Nucleus accumbens (tissue), 56 donors: ENCODE measurements at regions not wholly inside any gene's neighbourhood (a gene's known extent, or its start where the extent isn't known, plus 50 kb on each side); places are given as distances from the start of the nearest gene placed in this dataset.

ENCODE experiments used
- DNase-seq, 56 donors: peaks; one replicate each; lab custom pipeline; 2025; lab: John Stamatoyannopoulos, UW

DNA sequence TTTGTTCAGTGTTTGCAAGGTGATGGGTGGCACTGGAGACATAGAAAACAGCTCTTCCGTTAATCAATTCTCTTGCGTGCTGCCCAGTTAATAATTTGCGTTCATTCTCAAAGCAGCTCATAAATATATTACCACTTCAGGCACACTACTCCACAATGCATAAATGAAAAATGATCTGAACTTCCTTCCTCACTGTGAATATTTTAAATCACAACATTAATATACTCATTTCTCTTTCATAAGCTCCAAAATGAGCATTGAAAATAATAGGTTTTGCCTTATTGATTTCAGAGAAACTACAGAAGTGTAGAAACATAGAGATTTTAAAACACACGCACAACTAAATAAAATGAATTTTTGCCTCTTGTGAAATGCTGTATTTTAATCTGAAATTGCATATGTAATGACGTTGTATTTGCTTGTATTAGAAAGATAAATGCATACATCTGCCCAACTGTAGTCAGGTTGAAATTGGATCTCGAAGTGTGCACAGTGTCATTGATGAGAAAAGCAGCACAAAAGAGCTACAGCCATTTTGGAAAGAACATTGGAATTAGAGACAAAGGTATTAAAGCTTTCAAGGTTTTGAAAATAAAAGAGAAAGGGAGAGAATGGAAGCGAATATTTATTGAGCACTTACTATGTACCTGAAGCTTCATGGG is 350.5 kb downstream of the LPIN1 start:
- no peak for DNase-seq

DNA sequence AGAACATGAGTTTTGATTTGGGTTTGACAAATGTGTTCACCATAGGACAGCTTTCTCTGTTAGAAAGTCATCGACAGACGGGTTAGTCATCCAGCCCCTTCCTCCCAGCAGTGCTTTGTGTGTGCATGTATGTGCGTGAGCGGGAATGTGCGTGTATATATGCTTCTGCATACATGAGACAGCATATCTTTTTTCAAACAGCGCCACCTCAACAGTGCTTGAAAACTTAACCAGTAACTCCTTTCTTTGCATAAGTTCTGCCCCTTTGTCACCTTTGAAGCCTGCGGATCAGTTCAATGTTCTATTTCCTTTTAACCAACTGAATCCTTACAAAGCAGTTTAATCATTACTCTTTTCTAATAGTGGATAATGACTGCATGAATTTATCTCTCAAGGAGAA is 351.4 kb downstream of the LPIN1 start:
- DNase-seq, result no peak

DNA sequence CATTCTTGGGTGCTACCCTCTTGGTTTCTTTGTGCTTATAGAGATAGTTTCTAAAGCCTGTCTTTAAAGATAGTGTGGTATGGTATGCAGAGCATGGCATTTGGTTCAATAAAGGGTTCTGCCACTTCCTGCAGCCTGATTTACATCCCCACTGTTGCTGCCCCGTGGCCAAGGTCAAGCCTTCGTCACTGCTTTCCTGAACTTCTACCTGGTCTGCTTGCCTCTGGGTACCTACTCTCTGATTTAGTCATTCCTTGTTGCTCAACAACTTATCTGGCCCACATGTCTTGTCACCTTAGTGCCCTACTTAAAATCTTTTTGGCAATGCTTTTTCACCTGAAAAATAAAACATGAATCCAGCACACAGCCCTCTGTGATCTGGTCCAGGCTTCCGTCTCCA is 352.9 kb downstream of the LPIN1 start:
- DNase-seq, result no peak

DNA sequence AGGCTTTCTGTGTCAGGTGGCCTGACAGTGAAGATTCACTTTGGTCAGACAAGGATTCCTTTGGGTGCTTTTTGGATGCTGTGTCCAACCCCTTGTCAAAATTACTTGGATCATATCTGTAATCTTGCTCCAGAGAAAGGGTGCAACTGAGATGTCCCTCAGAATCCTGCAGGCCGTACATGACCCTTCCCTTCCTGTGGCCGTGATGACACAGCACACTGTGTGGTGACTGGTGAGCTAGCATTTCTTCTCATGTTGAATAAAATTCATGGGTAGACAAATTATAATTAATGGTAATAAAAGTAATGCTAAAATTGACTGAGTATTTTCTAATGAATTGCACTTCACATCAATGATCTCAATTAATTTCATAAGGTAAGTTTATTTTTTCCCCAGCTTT is 356.2 kb downstream of the LPIN1 start:
- no peak for DNase-seq

DNA sequence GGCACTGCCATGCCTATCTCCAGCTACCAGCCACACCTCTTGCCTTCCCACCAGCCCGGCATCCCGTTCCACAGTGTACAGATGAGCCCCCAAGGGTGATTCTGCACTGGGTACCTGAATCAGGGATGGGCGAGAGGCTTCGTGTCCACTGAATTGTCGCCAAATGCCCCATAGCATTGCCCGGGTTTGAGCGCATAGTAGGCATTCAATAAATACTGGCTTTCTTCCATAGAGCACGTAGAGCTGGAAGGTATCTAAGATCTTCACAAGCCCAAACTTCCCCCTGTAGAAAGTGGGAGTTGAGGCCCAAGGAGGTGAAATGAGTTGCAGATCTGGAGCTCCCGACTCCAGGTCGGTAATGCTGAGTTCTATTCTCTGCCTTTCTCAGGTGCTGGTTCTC is 358.7 kb downstream of the LPIN1 start:
- no peak for DNase-seq

DNA sequence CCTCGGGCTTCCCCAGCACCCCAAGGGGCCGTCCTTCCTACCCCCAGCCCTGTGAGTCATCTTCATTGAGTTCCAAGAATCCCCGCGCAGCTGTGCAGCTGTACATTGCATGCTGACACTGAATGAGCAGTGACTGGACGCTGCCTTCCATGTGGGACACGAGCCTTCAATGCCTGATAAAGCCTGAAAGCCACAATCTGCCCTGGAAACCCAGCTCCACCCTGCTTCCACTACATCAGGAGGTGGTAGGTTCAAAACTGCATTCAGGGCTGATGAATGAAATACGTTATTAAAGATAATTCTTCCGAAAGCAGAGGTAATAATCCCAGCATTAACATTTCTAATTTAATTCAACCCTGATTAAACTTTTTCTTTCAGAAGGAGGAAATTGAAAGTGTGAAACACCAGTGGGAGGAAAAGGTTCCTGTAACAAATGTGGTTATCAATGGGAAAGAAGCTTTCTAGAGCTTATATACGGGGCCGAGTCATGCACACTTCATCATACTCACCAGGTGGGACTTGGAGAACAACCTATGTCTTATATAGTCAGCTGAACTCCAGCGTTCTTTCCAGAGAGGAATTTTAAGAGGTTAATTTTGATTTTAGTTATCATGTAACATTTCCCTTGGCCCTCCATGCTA is 360.1 kb downstream of the LPIN1 start:
- DNase-seq, result peak in 2 of 56 donors; percentile 5 to 15

DNA sequence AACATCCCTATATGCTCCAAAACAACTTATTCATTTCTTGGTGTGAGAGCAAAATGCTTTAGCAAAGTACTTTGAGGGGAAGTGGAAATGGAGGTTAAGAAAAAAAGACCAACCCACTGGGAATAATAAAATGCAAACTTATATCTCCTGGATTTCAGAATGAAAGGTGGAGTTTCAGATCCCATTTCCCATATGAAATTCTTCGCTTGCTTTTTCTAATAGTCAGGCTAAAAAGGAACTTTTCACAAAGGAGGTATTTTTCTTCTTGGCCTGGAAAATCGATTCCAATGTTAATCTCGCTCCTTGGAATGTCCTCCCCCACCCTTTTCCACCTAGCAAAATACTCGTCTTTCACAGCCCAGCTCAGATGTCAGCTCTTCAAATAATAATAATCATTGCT is 360.9 kb downstream of the LPIN1 start:
- DNase-seq, result no peak

DNA sequence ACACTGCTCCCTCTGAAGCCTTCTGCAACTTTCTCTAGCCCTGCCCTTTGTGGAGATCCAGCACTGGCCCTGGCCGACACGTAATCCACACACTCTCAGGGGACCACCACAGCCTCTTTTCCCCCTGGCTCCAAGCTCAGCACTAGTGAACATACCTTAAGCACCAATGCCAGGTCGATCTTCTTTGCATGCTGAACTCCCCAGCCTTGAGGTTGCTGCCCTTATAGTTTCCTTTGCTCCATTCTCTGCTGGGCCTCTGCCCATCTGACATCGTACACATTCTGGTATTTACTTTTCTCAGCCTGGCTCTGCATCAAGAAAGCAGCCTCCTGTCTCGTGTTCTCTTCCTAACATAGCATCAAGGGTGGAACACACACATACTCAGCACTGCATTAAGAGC is 361.5 kb downstream of the LPIN1 start:
- no peak for DNase-seq

DNA sequence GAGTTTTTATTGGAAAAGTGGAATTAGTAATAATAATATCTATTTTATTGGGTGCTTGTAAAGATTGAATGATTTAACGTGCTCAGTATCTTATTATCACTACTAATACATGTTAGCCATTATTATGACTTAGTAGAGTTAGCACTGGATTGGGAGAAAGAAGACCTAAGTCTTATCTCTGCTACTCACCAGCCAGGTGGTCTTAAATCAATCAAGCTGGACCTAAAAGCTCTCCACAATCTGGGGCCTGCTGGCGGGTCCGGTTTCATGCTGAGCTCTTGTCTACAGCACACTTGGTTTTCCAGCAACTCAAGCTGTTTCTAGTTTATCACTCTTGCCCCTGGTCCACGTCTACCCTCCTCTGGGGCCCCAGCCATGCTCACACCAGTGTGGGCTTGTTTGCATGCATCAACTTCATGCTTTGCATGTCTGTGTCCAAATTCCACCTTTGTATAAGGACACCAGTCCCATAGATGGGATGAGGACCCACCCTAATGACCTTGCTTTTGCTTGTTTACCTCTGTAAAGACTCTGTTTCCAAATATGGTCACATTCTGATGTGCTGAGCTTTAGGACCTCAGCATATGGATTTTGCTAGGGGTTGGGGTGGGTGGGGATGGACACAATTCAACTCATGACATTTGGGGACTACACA is 363.1 kb downstream of the LPIN1 start:
- no peak for DNase-seq

DNA sequence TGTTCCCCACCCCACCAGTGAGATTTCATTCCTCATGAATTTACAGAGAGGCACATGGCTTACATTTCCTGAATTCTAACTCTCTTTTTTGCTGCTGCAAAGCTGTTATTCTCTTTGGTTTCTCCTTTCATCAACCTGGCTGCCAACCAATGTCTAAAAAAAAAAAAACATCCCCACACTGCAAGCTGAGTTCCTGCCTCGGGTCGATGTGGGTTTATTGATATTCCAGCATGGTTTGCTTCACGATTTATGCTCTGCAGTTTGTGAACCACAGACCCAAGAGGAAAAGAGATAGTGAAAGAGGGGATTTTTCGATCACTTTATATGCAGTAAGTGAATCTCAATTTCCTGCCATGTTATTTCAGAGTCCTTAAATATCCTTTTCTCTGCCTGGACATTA is 363.6 kb downstream of the LPIN1 start:
- DNase-seq, result no peak

DNA sequence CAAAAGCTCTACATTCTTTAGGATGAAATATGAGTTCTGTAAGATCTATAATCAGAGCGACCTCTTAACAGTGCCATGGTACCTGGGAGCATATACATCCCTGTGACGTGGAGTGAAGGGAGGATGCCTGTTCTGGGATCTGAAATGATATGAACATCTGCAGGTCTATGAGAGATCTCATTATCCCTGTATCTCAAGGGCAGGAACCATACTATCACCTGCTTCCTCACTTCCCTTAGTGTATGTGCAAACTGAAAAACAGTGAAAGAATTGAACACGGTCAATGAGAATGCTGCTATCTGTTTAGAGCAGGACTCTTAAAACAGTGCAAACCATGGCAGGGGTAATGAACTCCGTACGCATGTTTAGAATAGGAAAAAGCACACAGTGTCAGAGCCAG is 364.0 kb downstream of the LPIN1 start:
- no peak for DNase-seq

DNA sequence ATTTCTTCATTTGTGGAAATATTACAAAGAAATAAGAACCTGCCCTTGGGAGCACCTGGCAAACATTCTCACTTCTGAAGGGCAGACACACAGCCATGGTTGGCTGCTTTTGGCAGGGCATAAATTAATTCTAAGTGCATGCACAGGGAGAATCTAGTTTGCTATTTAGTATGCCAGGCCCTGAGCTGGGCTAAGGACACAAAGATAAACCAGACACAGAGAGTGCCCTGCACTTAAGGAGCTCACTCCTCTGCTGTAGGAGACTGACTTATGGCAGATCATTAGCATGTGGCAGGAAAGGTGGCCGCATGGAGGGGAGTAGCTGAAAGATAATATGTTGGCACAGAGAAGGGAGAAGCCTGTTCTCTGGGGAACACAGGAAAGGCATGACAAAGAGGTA is 367.0 kb downstream of the LPIN1 start:
- no peak for DNase-seq

DNA sequence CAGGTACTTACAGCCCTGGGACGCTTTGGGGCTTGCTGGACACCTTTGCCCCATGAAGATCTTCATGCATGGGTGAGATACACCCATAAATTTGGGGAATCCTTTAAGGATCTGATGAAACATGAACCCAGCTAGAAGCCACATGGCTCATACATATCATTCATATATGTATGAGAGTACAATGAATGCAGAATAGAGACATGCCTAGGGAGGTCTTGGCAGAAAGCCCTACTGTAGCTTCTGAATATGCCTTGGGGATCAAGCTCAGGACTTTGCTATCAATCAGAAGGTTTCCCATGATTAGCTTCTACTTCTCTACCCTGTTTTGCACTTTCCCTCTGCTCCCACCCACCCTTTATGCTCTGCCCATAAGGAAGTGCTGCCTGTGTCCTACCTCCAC is 368.4 kb downstream of the LPIN1 start:
- no peak for DNase-seq

DNA sequence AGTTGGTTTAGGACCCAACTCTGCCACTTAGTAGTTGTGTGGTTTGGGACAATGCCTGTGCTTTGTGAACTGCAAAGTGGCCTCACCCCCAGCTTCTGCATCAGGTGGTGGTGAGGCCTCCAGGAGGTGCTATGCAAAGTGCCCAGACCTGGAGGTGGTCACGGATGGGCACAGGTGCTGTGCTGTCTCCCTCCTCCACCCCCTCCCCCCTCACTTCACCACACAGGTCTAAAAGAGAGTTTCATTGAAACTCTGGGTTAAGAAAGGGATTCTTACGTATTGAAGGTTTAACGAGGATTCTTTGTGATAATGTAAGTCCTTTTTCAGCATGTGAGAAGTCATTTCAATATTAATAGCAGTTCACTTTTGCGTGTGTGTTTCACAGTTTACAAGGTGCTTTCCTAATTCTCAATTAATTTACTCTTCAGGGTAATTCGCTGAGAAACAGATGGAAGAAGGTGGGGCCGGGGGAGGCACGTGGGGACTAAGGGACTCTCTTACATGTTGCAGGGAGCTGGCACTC is 369.9 kb downstream of the LPIN1 start:
- DNase-seq, result no peak

DNA sequence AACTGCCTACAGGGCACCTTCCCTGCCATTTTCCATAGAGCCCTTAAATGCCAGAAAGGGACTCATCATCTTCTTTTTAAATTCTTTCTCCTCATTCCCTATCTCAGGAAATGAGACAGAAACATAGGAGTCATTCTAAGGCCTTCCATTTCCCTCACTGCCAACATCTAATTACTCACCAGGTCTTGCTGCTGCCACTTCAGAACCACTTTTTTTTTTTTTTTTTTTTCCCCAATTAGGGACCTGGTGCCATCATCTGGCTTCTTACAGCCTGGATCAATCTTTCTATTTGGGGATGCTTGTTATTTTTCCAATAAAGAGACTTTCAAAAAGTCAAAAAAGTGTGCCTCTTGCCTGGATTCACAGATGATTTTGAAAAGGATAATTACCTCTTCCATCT is 373.4 kb downstream of the LPIN1 start:
- no peak for DNase-seq

DNA sequence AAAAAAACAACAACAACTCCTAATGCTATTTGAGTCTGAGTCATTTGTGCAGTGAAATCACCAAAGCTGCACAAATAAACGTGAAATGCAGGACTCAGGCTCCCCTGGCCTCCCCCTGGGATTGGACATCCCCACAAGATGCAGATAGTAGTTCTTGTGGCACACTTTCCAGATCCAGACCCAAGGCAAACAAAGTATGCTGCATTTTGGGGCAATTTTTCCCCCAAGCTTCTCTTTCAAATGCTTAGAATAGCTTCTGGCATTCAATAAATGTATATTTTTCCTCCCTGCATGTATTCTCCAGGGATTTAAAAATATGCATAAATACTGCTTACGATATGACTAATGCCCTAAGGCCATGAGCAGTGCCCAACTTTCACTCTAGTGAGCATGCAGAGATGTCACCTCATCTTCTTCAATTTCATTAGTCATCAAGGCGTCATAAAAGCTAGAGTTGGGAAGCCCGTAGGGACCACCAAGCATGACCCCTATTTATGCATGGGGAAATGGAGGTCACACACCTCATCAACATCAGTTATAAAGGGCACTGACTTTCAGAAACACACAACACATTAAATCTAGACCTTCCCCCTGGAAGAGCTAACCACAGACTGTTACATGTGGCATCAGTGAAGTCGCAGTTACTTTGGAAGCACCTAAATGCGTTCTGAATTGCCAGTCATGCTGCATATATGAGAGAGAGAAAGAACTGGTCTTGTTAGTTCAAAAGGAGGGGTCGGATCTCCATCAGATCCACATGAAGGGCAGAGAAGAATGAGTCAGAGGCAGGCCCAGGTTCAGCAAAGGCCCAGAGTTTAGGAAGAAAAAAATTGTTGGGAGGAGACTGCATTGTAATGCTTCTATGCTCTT is 374.1 kb downstream of the LPIN1 start:
- DNase-seq, result no peak

DNA sequence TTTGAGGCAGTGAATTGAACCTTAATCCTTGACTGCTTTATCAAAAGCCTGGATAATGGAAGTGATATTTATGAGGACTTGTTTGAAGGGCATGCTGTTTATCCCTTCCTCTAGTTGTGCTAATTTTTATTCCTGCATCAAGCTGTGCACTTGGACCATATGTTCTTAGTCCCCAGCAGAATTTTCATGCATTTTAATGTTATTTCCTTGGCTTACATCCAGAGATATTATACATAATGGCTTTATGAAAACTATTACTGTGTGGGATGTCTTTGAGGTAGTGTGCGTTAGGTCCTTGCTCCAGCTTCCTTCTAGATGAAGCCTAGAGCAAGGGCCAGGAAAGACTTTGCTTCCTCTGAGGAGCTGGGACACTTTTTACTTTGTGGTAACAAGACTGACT is 378.4 kb downstream of the LPIN1 start:
- DNase-seq, result no peak

DNA sequence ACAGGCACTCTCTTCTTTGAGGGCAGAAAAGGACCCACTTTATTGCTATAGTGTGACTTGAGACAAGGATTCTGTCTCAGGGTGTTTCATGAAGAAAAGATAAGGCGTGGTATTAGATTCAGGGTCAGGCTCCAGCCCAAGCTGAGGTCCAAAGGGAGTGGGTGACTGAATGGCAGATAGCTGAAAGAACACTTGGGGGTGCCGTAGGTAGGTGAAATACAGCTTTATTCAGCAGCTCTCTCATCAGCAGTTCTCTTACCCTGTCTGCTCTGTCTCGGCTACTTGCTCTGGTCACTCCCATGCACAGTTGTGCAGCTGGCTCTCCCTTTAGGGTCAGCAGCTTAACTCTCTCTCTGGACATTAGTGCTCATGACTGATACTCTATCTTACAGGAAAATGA is 379.9 kb downstream of the LPIN1 start:
- no peak for DNase-seq

DNA sequence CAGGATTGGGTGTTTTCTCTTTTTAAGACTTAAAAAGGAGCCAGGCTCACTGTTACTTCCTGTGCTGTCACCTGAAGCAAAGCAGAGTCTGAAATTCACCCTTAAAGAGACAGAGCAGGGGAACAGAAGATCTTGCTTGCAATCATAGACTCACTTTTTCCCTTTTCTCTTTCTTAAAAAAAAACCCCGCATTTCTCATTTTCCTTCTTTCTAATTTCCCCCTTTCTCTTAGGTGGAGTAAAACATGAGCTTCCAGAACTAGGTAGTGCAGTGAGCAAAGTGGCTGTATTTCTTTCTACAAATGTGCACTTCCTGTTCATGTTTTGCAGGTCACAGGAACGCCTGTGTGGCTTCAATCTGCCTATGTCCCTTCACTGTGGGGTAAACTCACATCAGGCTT is 381.2 kb downstream of the LPIN1 start:
- no peak for DNase-seq

DNA sequence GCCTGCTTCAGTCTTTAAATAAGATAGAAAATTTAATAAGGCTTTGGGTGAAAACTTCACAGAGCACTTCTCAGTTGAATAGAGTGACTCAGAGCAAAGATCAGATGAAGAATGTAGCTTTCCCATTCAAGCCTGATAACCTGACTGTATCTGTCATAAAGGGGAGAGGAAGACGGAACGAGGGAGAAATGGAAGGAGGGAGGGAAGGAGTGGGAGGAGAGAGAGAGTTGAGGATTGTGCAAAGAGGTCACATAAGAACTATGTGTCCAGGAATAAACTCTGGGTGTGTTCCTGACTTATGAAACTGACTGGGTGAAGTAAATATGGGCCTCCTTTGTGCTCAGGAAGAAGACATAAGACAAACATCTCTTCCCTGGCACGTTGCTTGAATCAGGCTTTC is 385.5 kb downstream of the LPIN1 start:
- no peak for DNase-seq

DNA sequence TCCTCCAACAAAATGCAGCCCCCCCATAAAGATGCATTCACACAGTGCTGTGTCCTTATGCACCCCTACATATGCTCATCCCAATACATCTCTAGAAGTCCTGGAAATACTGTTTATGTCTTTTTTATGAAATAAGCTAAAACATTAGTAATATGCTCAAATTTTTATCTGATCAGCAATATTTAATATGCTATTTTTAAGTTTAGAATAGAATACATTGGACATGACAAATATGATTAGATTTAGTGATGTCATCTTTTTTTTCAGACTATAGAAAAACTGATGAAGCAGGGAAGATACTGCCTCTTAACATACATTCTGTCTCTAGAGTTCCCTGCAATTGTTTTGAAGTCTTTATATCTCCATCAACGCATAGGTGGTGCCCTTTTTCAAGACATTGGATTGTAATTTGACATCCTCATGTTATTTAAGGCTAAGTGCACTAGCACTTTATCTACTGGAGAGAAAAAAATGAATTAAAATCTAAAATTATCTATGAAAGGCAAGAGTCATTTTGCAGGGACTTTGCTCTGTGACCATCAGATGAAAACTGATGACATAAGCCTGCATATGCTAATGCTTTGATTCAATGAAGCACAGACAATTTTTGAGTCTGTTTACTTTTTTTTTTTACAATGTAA is 395.3 kb downstream of the LPIN1 start:
- no peak for DNase-seq
